HG03025 (cell line): ENCODE measurements at regions not wholly inside any gene's neighbourhood (a gene's known extent, or its start where the extent isn't known, plus 50 kb on each side); places are given as distances from the start of the nearest gene placed in this dataset.
"Not testable (repeated sequence)": the region's sequence is repeated elsewhere in the genome, so short reads cannot be mapped to it uniquely, and the experiment has no call there.

Source experiments
- ATAC-seq: cut with Tn5 transposase; IDR thresholded peaks from one replicate; pipeline ENCODE4 v1.9.1; 2021; ENCODE audit warnings: mild to moderate bottlenecking, moderate library complexity; ENCODE audit not compliant: unreplicated experiment, low FRiP score

- ATAC-seq: no peak
These were observed 379.1 kb upstream of the CCNH start for GRCh38 chr5:87791869-87792268.

GRCh38 chr5:87788416-87788815 lies 375.7 kb upstream of the CCNH start:
- ATAC-seq: no peak

GRCh38 chr5:87787625-87788256 lies 375.0 kb upstream of the CCNH start:
- ATAC-seq: no peak

- ATAC-seq: no peak
These were observed 374.4 kb upstream of the CCNH start for GRCh38 chr5:87787086-87787485.

GRCh38 chr5:87786471-87786870 lies 373.7 kb upstream of the CCNH start:
- no peak for ATAC-seq

GRCh38 chr5:87785554-87786335 lies 373.0 kb upstream of the CCNH start:
- no peak for ATAC-seq

- ATAC-seq: no peak
These were observed 372.3 kb upstream of the CCNH start for GRCh38 chr5:87784879-87785495.

GRCh38 chr5:87784311-87784710 lies 371.6 kb upstream of the CCNH start:
- ATAC-seq: no peak

GRCh38 chr5:87782916-87783315 lies 370.2 kb upstream of the CCNH start:
- ATAC-seq: no peak

- ATAC-seq: no peak
These were observed 369.2 kb upstream of the CCNH start for GRCh38 chr5:87781976-87782375.

- peak; percentile 99 for ATAC-seq
These were observed 368.4 kb upstream of the CCNH start for GRCh38 chr5:87780831-87781760.

- no peak for ATAC-seq
These were observed 366.1 kb upstream of the CCNH start for GRCh38 chr5:87778876-87779275.

GRCh38 chr5:87777877-87778276 lies 365.1 kb upstream of the CCNH start:
- ATAC-seq: no peak

GRCh38 chr5:87776785-87777184 lies 364.1 kb upstream of the CCNH start:
- ATAC-seq: no peak

GRCh38 chr5:87776302-87776701 lies 363.6 kb upstream of the CCNH start:
- ATAC-seq: not testable (repeated sequence)

GRCh38 chr5:87775228-87775627 lies 362.5 kb upstream of the CCNH start:
- ATAC-seq: no peak

- ATAC-seq: no peak
These were observed 362.1 kb upstream of the CCNH start for GRCh38 chr5:87774804-87775203.

- ATAC-seq: no peak
These were observed 357.9 kb upstream of the CCNH start for GRCh38 chr5:87770601-87771121.

- ATAC-seq: no peak
These were observed 357.4 kb upstream of the CCNH start for GRCh38 chr5:87770016-87770570.

GRCh38 chr5:87769157-87769556 lies 356.4 kb upstream of the CCNH start:
- no peak for ATAC-seq
